ENCODE measurements at regions not wholly inside any gene's neighbourhood (a gene's known extent, or its start where the extent isn't known, plus 50 kb on each side); places are given as distances from the start of the nearest gene placed in this dataset.

- TF ChIP-seq CTCF (IDR thresholded peaks at IDR 0.05) (no peak), POLR2A (IDR thresholded peaks at IDR 0.05) (no peak)
Measured at GRCh38 chr12:87513536-87514280, 515.5 kb downstream of the C12orf50 start.
